T-helper 1 cell (primary cell): ENCODE measurements at regions not wholly inside any gene's neighbourhood (a gene's known extent, or its start where the extent isn't known, plus 50 kb on each side); places are given as distances from the start of the nearest gene placed in this dataset.
"Not testable (repeated sequence)": the region's sequence is repeated elsewhere in the genome, so short reads cannot be mapped to it uniquely, and the experiment has no call there.

Experiments
- DNase-seq, 5 donors: peaks; one replicate each; pipeline ENCODE4 v3.0.0-alpha.2; 2012 to 2020

DNA sequence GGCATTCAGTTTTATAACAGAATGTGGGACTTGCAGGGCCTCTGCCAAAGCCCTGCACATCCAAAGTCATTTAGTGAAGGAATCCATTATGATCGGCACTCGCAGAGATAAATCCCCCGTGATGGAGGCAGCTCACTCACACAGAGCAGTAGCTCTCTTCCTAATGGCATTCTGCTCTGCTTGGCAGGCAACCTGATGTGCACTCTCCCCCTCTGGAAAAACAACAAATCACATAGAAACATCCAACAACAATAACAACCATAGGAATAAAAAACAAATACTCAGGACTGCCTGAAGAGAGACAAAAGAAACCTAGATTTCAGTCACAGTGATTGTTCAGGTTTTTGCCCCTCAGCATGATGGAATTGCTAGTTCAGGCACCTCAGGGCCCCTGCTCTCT is 59.7 kb downstream of the NAA11 start:
- no peak for DNase-seq

DNA sequence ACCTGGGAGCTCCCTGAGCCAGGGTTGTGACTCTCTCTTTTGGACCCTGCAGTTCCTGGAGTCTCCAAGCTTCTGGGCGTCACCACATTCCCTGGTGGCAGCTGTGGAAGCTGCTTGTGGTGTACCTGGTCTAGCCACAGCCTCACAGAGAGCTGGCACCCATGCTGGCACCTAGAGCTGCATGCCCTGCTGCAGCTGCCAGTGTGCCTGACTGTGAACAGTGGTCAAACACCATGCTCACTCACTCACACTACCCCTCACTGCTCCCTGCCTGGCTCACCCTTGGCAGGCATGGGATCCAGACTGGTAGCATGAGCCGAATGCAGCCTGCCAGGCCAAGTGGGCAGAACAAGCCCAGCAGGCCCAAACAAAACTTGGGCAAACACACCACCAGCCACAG is 66.6 kb downstream of the NAA11 start:
- DNase-seq: no peak

DNA sequence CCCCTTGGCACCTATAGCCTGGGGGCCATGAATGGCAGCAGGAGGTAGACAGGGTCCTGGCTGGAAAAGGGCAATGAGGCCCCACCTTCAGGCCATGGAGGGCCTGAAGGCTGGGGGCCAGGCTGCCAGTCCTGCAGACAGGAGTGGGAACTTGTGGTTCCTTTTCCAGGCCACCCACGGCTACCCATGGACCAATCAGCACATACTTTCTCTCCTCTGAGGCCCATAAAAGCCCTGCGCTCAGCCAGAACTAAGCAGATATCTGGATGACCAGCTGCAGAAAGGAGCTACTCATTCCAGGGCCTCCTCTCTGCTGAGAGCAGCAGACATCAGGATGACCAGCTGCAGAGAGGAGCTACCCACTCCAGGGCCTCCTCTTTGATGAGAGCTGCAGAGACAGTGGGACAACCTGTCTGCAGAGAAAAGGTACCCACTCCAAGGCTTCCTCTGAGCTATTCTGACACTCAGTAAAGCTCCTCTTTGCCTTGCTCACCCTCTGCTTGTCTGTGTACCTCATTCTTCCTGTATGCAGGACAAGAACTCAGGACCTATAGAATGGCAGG is 67.2 kb downstream of the NAA11 start:
- no peak for DNase-seq

DNA sequence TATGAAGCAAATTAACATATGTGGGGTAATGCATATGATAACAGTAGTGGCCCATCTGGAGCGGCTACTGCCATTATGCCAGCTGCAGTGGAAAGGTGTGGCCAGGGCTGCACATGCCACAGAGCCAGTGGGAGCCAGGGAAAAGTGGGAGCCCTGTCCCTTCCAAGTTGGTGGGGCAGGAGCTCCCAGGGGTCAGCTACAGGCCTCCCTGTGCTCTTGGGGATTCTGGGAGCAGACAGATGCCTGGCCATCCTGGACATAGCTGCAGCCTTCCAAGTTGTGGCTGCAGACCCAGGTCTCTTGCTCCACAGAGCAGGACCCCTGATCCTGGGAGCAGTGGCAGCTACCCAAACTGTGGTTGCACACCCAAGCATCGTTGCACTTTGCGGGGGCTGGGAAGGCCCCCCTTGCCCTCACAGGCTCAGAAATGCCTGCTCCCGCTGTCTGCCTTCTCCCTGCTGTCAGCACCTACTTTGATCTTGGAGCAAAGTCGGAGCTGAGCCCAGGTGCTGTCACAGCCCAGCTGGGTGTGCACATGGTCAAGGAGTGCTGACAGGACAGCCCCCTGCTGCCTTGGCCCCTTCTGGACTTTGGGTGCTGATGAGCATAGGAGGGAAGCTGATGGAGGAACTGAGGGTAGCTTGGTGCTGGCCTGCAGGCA is 67.8 kb downstream of the NAA11 start:
- DNase-seq: no peak

DNA sequence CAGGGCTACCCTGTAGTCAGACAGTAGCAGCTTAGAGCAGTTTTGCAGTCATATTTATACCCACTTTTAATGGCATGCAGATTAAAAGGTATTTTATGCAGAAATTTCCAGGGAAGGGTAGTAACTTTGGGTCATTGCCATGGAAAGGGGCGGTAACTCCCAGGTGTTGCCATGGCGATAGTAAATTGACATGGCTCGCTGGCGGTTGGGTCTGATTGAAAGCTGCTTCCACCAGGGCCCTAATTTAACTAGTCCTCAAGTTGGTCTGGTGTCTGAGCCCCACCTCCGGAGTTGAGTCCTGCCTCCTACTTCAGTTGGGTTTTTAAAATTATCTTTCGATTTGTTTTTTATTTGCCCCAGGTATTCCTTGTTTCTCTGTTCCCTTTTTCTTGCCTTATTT is 70.1 kb downstream of the NAA11 start:
- no peak for DNase-seq

- no peak for DNase-seq
These were observed 71.9 kb downstream of the NAA11 start for GRCh38 chr4:79253924-79254323.

- no peak for DNase-seq
These were observed 72.7 kb downstream of the NAA11 start for GRCh38 chr4:79253168-79253567.

- no peak for DNase-seq
These were observed 75.0 kb downstream of the NAA11 start for GRCh38 chr4:79250887-79251286.

- peak in 1 of 5 donors; percentile 1 for DNase-seq
These were observed 75.9 kb downstream of the NAA11 start for GRCh38 chr4:79249881-79250503.

DNA sequence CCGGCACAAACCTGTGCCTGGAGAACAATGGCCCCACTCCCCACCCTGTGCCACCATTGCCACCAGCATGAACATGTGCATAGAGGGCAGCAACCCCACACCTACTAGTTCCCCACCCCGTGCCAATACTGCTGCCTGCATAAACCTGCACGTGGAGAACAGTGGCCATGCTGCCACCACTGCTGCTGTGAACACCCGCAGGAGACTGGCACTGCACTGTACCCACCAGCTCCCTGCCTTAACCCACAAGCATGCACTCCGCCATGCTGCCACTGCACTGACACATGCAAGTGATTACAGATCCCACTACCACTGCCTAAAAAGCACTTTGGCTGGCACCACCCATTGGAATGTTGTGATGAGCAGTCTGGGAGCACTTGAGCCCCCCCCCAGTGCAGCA is 77.3 kb downstream of the NAA11 start:
- no peak for DNase-seq

GRCh38 chr4:79247695-79248394 is 78.0 kb downstream of the NAA11 start:
- DNase-seq: no peak

GRCh38 chr4:79245200-79245940 is 80.5 kb downstream of the NAA11 start:
- not testable (repeated sequence) for DNase-seq

GRCh38 chr4:79241846-79242245 is 84.0 kb downstream of the NAA11 start:
- no peak for DNase-seq

DNA sequence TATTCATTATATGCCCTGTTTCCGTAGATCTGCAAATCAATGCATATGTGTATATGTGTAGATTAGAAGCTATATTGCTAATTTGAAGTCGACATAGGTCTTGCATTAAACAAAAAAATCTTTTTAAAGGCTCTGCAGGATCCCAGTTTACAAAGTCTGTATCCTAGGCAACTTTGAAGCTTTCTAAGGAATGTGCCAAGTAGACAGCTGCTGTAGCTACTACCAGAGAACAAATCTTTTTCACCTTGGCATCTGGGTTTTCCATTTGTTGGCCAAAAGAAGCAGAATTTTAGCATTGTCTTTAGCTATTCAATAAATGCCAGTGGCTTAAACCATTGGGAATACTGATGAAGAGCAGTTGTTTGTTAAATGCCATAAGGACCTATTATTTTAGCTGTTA is 88.0 kb downstream of the NAA11 start:
- no peak for DNase-seq

- DNase-seq: no peak
These were observed 89.1 kb downstream of the NAA11 start for GRCh38 chr4:79236785-79237184.

DNA sequence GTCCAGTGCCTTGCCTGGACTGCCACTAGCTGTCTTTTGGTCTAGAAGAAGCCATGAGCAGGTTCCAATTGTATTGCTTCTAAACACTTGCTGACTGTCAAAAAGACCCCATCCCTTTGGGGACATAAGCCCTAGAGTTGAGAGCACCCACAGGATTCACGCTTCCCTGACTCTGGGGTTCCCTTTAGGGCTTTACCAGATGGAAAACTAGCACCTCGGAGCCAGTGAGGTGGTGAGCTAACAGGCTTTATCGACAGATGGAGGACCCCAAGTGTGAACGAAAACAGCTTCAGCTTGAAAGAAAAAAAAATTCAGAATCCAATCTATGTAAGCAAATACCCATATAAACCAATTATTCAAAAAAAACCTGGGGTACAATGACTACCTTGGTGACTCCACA is 90.8 kb downstream of the NAA11 start:
- no peak for DNase-seq

DNA sequence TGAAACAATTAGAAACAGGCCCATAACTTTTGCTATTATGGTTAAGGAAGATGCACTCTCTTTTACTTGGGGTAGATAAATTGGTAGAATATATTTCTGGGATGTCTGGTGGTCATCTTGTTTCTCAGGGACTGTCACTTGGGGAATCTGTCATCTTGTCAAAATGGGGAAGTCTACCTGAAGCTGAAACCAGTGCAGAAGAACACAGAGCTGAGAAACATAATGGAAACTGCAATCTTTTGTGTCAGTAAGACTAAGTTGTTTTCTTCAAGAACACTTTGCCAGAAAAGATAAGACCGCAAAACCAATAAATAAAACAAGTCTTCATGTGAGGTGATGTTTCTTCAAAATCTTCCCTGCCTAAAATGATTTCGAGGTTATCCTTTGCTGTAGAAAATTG is 92.0 kb downstream of the NAA11 start:
- DNase-seq: no peak

- no peak for DNase-seq
These were observed 93.3 kb downstream of the NAA11 start for GRCh38 chr4:79232540-79232939.

GRCh38 chr4:79227860-79228259 is 98.0 kb downstream of the NAA11 start:
- DNase-seq: no peak

- no peak for DNase-seq
These were observed 100.5 kb downstream of the NAA11 start for GRCh38 chr4:79225360-79225759.

GRCh38 chr4:79224777-79225104 is 101.1 kb downstream of the NAA11 start:
- no peak for DNase-seq

- no peak for DNase-seq
These were observed 101.7 kb downstream of the NAA11 start for GRCh38 chr4:79223993-79224776.

DNA sequence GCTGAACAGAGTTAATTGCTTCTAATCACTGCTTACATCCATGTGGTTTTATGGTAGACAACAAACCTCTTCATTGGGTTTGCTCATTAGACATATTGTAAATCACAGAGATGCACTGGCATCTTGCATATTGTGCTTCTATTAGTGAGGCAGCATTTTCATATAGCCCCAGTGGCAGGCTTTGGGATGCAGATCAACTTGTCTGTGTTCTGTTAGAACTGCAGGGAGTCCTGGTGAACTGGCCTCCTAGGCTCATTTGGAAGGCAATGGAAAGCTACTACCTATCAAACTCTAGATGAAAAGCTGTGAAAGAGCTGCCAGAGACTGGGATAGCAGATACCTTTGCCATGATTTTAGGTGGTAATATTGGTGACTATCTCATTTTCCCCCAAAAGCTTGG is 108.8 kb downstream of the NAA11 start:
- no peak for DNase-seq
